WTC11 (cell line): ENCODE measurements at regions not wholly inside any gene's neighbourhood (a gene's known extent, or its start where the extent isn't known, plus 50 kb on each side); places are given as distances from the start of the nearest gene placed in this dataset.

Source experiments
- CBFB ChIP-seq: sonication (generic); formaldehyde crosslinking; IDR thresholded peaks from 2 replicates; pipeline ENCODE4 v1.8.1; 2022; ENCODE audit warnings: mild to moderate bottlenecking, low read depth, missing genetic modification reagents
- CREM ChIP-seq: sonication (generic); formaldehyde crosslinking; IDR thresholded peaks from 2 replicates; pipeline ENCODE4 v1.8.1; 2022; ENCODE audit warnings: mild to moderate bottlenecking, missing genetic modification reagents, moderate library complexity
- GABPB1 ChIP-seq: sonication (generic); formaldehyde crosslinking; IDR thresholded peaks from 2 replicates; pipeline ENCODE4 v1.8.1; 2023; ENCODE audit warnings: mild to moderate bottlenecking, missing genetic modification reagents
- ZNF232 ChIP-seq: sonication (generic); formaldehyde crosslinking; IDR thresholded peaks from 2 replicates; pipeline ENCODE4 v1.8.0; 2022; ENCODE audit warnings: mild to moderate bottlenecking, missing genetic modification reagents
- ZNF263 ChIP-seq: sonication (generic); formaldehyde crosslinking; IDR thresholded peaks from 2 replicates; pipeline ENCODE4 v1.8.1; 2022; ENCODE audit warnings: low read depth, mild to moderate bottlenecking, moderate library complexity, missing genetic modification reagents
- TF ChIP-seq, protein P1 (sequence below): fragments of 200-600 bp; IDR thresholded peaks from 2 replicates; pipeline ENCODE4 v1.8.0; 2022; ENCODE audit warnings: antibody characterized with exemption
- TF ChIP-seq, protein P2 (sequence below): sonication (generic); formaldehyde crosslinking; IDR thresholded peaks from 2 replicates; pipeline ENCODE4 v1.8.0; 2022; ENCODE audit warnings: missing genetic modification reagents
- TF ChIP-seq, protein P3 (sequence below): sonication (generic); formaldehyde crosslinking; IDR thresholded peaks from 2 replicates; pipeline ENCODE4 v1.8.1; 2023; ENCODE audit warnings: mild to moderate bottlenecking, moderate library complexity, missing genetic modification reagents

DNA sequence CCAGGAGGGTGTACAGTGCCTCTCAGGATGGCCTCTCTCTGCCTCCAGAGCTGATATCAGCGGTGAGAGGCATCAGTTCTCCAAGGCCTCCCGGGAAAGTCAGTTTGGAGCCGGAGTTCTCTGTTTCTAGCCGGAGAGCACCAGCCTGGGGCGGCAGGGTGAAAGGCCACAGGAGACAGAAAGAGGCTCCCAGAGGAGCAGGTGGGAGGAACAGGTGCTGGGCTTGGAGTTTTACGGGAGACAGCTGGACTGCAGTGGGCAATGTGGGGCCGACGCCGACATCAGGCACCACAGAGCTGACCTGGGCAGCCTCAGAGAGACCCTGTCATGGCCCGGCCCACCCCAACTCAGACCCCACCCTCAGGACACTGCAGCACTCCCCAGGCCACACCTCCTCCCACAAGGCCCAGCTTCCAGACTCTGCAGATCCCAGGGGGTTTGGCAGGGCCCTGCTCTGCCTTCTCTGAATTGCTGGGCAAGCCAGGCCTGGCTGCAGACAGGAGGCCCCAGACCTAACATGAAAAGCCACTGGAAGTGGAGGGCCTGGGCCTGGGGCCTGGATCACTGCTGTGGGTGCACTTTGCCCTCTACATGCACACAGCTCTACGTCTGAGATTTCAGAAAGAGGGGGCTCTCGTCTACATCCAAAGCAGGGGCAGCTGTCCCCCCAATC is 885.6 kb downstream of the BRD1 start:
- TF ChIP-seq, protein P1, sequence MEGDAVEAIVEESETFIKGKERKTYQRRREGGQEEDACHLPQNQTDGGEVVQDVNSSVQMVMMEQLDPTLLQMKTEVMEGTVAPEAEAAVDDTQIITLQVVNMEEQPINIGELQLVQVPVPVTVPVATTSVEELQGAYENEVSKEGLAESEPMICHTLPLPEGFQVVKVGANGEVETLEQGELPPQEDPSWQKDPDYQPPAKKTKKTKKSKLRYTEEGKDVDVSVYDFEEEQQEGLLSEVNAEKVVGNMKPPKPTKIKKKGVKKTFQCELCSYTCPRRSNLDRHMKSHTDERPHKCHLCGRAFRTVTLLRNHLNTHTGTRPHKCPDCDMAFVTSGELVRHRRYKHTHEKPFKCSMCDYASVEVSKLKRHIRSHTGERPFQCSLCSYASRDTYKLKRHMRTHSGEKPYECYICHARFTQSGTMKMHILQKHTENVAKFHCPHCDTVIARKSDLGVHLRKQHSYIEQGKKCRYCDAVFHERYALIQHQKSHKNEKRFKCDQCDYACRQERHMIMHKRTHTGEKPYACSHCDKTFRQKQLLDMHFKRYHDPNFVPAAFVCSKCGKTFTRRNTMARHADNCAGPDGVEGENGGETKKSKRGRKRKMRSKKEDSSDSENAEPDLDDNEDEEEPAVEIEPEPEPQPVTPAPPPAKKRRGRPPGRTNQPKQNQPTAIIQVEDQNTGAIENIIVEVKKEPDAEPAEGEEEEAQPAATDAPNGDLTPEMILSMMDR = no peak
- no peak for TF ChIP-seq ZNF263 (CRISPR knock-in tag)
- no peak for TF ChIP-seq CREM
- no peak for TF ChIP-seq CBFB (CRISPR knock-in tag)
- TF ChIP-seq, protein P2, sequence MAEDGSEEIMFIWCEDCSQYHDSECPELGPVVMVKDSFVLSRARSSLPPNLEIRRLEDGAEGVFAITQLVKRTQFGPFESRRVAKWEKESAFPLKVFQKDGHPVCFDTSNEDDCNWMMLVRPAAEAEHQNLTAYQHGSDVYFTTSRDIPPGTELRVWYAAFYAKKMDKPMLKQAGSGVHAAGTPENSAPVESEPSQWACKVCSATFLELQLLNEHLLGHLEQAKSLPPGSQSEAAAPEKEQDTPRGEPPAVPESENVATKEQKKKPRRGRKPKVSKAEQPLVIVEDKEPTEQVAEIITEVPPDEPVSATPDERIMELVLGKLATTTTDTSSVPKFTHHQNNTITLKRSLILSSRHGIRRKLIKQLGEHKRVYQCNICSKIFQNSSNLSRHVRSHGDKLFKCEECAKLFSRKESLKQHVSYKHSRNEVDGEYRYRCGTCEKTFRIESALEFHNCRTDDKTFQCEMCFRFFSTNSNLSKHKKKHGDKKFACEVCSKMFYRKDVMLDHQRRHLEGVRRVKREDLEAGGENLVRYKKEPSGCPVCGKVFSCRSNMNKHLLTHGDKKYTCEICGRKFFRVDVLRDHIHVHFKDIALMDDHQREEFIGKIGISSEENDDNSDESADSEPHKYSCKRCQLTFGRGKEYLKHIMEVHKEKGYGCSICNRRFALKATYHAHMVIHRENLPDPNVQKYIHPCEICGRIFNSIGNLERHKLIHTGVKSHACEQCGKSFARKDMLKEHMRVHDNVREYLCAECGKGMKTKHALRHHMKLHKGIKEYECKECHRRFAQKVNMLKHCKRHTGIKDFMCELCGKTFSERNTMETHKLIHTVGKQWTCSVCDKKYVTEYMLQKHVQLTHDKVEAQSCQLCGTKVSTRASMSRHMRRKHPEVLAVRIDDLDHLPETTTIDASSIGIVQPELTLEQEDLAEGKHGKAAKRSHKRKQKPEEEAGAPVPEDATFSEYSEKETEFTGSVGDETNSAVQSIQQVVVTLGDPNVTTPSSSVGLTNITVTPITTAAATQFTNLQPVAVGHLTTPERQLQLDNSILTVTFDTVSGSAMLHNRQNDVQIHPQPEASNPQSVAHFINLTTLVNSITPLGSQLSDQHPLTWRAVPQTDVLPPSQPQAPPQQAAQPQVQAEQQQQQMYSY (CRISPR knock-in tag) = no peak
- no peak for TF ChIP-seq GABPB1
- TF ChIP-seq, protein P3, sequence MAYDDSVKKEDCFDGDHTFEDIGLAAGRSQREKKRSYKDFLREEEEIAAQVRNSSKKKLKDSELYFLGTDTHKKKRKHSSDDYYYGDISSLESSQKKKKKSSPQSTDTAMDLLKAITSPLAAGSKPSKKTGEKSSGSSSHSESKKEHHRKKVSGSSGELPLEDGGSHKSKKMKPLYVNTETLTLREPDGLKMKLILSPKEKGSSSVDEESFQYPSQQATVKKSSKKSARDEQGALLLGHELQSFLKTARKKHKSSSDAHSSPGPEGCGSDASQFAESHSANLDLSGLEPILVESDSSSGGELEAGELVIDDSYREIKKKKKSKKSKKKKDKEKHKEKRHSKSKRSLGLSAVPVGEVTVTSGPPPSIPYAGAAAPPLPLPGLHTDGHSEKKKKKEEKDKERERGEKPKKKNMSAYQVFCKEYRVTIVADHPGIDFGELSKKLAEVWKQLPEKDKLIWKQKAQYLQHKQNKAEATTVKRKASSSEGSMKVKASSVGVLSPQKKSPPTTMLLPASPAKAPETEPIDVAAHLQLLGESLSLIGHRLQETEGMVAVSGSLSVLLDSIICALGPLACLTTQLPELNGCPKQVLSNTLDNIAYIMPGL = no peak
- no peak for TF ChIP-seq ZNF232
